ENCODE measurements at regions not wholly inside any gene's neighbourhood (a gene's known extent, or its start where the extent isn't known, plus 50 kb on each side); places are given as distances from the start of the nearest gene placed in this dataset.

- TF ChIP-seq CTCF (IDR thresholded peaks at IDR 0.05) (no peak), POLR2A (IDR thresholded peaks at IDR 0.05) (no peak)
These were observed 558.9 kb upstream of the MGMT start for GRCh38 chr10:128908099-128908498.

All from uterus (tissue), 2 donors.